Endothelial cell of umbilical vein (primary cell): ENCODE measurements at regions not wholly inside any gene's neighbourhood (a gene's known extent, or its start where the extent isn't known, plus 50 kb on each side); places are given as distances from the start of the nearest gene placed in this dataset.

Experiments used
- BruUV-seq: library from RNA; stranded (reverse); fragments of 400-500 nt; replicated peaks from 2 replicates; lab custom pipeline; 2021; lab: Mats Ljungman, UMichigan
- CTCF ChIA-PET: fragments of 300-600, 350-600 bp; sonication (Branson Sonifier 250); formaldehyde crosslinking; loops from one replicate; lab custom pipeline; 2021; ENCODE audit warnings: antibody characterized with exemption, inconsistent platforms; lab: Charles Lee
- POLR2A ChIA-PET: fragments of 300-600, 350-600 bp; sonication (Branson Sonifier 250); formaldehyde crosslinking; loops from one replicate; lab custom pipeline; 2021; ENCODE audit warnings: antibody characterized with exemption, inconsistent platforms; lab: Charles Lee
- DNase-seq: peaks from one replicate; pipeline ENCODE4 v3.0.0-alpha.2; 2011; ENCODE audit warnings: low read depth, low spot score
- FAIRE-seq: peaks from 2 replicates; lab custom pipeline; 2011; peaks lifted over from hg19 to GRCh38; lab: Jason Lieb, UNC
- H2AFZ ChIP-seq: 2 replicates; pipeline ENCODE4 v1.6.0; 2012; ENCODE audit warnings: low read depth, low read length, control low read depth, inconsistent platforms
- H3K27ac ChIP-seq: 2 replicates; pipeline ENCODE4 v1.5.1; 2011; ENCODE audit warnings: low read depth, mild to moderate bottlenecking, control low read depth, low read length, moderate library complexity; ENCODE audit not compliant: insufficient read depth
- H3K27me3 ChIP-seq, 2 experiments: 2 replicates each; pipeline versions ENCODE4 v1.6.0 to v1.6.1; 2011; ENCODE audit warnings: low read length in 2 of 2, mixed read lengths in 1 of 2; ENCODE audit not compliant: control insufficient read depth in 2 of 2, insufficient read depth in 2 of 2
- H3K36me3 ChIP-seq, 2 experiments: 2 replicates in 1 of 2; 3 replicates in 1 of 2; pipeline ENCODE4 v1.5.1; 2011; ENCODE audit warnings: low read length in 2 of 2, mild to moderate bottlenecking in 1 of 2, moderate library complexity in 1 of 2; ENCODE audit not compliant: control insufficient read depth in 2 of 2, insufficient read depth in 2 of 2; ENCODE audit errors: extremely low read depth in 1 of 2
- H3K4me1 ChIP-seq: 3 replicates; pipeline ENCODE4 v1.5.1; 2011; ENCODE audit warnings: mild to moderate bottlenecking, low read length; ENCODE audit not compliant: control insufficient read depth, insufficient read depth; ENCODE audit errors: extremely low read depth
- H3K4me2 ChIP-seq: 2 replicates; pipeline ENCODE4 v1.6.1; 2011; ENCODE audit warnings: low read length, control low read depth, mixed read lengths; ENCODE audit not compliant: insufficient read depth
- H3K4me3 ChIP-seq, 3 experiments: fragments of 200-600 bp in 1 of 3; sonication (generic), shearing (Covaris generic) in 1 of 3; replicated peaks in 1 of 3; 2 replicates each; pipeline ENCODE4 v1.5.1; 2011 to 2016; ENCODE audit warnings: control low read depth in 3 of 3, low read length in 3 of 3, mild to moderate bottlenecking in 2 of 3, inconsistent platforms in 1 of 3, low read depth in 1 of 3, moderate library complexity in 1 of 3; ENCODE audit not compliant: insufficient read depth in 1 of 3
- H3K79me2 ChIP-seq: 2 replicates; pipeline ENCODE4 v1.6.0; 2012; ENCODE audit warnings: low read length, inconsistent platforms; ENCODE audit not compliant: control insufficient read depth, insufficient read depth
- H3K9ac ChIP-seq: replicated peaks from 2 replicates; pipeline ENCODE3; 2011; ENCODE audit warnings: low read length, control low read depth; ENCODE audit not compliant: insufficient read depth; ENCODE audit errors: extremely low read depth
- H3K9me1 ChIP-seq: replicated peaks from 3 replicates; pipeline ENCODE4 v1.6.0; 2011; ENCODE audit warnings: mild to moderate bottlenecking, low read length; ENCODE audit not compliant: control insufficient read depth, insufficient read depth; ENCODE audit errors: extremely low read depth
- H3K9me3 ChIP-seq: replicated peaks from 2 replicates; pipeline ENCODE4 v1.5.1; 2012; ENCODE audit warnings: low read length, inconsistent platforms; ENCODE audit not compliant: control insufficient read depth, insufficient read depth
- H4K20me1 ChIP-seq: replicated peaks from 2 replicates; pipeline ENCODE3; 2011; ENCODE audit warnings: mild to moderate bottlenecking, low read length; ENCODE audit not compliant: control insufficient read depth, insufficient read depth; ENCODE audit errors: extremely low read depth
- CTCF ChIP-seq, 2 donors: IDR thresholded peaks; 1 replicate in 1 of 2; 2 replicates in 1 of 2; pipeline ENCODE4 v1.5.1; 2011; ENCODE audit warnings: low read length in 2 of 2, mild to moderate bottlenecking in 2 of 2, moderate library complexity in 2 of 2, control low read depth in 1 of 2, inconsistent platforms in 1 of 2, low read depth in 1 of 2; ENCODE audit not compliant: insufficient read depth in 1 of 2; ENCODE audit errors: extremely low read depth in 1 of 2
- EZH2 ChIP-seq: IDR thresholded peaks from 2 replicates; pipeline ENCODE4 v1.6.1; 2012; ENCODE audit warnings: borderline replicate concordance, low read depth, mild to moderate bottlenecking, moderate library complexity, low read length, inconsistent platforms; ENCODE audit not compliant: severe bottlenecking
- FOS ChIP-seq: IDR thresholded peaks from 2 replicates; pipeline ENCODE4 v1.6.1; 2011; ENCODE audit warnings: mild to moderate bottlenecking, low read length, moderate library complexity, borderline replicate concordance; ENCODE audit not compliant: insufficient read depth
- GATA2 ChIP-seq: IDR thresholded peaks from 2 replicates; pipeline ENCODE4 v1.7.0; 2011; ENCODE audit warnings: low read depth, mild to moderate bottlenecking, moderate library complexity, mixed read lengths, low read length; ENCODE audit not compliant: insufficient read length, insufficient read depth
- JUN ChIP-seq: IDR thresholded peaks from 2 replicates; pipeline ENCODE4 v1.6.1; 2011; ENCODE audit warnings: borderline replicate concordance, low read depth; ENCODE audit not compliant: insufficient read length, insufficient read depth
- MAX ChIP-seq: IDR thresholded peaks from 2 replicates; pipeline ENCODE4 v1.6.1; 2011; ENCODE audit not compliant: insufficient read depth, insufficient read length
- MYC ChIP-seq: IDR thresholded peaks from one replicate; pipeline ENCODE4 v1.6.1; 2011; ENCODE audit warnings: mild to moderate bottlenecking, low read depth, low read length
- POLR2A ChIP-seq: IDR thresholded peaks from 2 replicates; pipeline ENCODE4 v1.6.1; 2012; ENCODE audit warnings: low read depth, mild to moderate bottlenecking, control low read depth, low read length
- POLR2AphosphoS5 ChIP-seq: IDR thresholded peaks from 2 replicates; pipeline ENCODE4 v1.6.1; 2012; ENCODE audit warnings: low read depth, mild to moderate bottlenecking, control low read depth, low read length, moderate library complexity; ENCODE audit not compliant: insufficient read depth
- dilution Hi-C: fragments of 300-500 bp; cut with MboI; formaldehyde crosslinking; loops from one replicate; pipeline ENCODE4 v1.15.0; 2019; ENCODE audit warnings: low sequenced_read_pairs; ENCODE audit not compliant: extremely low pct_ligation_motif_present
- intact Hi-C: fragments of 100-400 bp; cut with micrococcal nuclease; formaldehyde crosslinking; loops from one replicate; pipeline ENCODE4 v1.10.0; 2022

GRCh38 chr12:98173773-98174427 is 341.5 kb upstream of the TMPO start:
- H3K27me3 ChIP-seq, result peaks cover 0 to 2% of the 10 kb centered on the region in 2 experiments
- no peaks in the 10 kb centered on the region for H3K79me2 ChIP-seq
- no peak overlapping the region for H3K9ac ChIP-seq
- H3K27ac ChIP-seq, result no peak overlapping the region
- DNase-seq, result no peak
- TF ChIP-seq FOS, result no peak
- no peak for TF ChIP-seq POLR2A
- no peak for TF ChIP-seq GATA2
- no peak for TF ChIP-seq JUN
- no peak for TF ChIP-seq MAX
- no peak for TF ChIP-seq EZH2
- TF ChIP-seq POLR2AphosphoS5, result no peak
- TF ChIP-seq CTCF (IDR thresholded peaks at IDR 0.05; ENCODE audit: extremely low read depth in 1 of 2, insufficient read depth in 1 of 2, low read depth in 1 of 2, low read length in 2 of 2), result no peak
- no peak for TF ChIP-seq MYC
- CTCF ChIA-PET, result interaction anchor here (1.7 kb wide), 1 partner anchor 10 kb away, joined by 4 read pairs; no protein-coding TSS in a partner anchor
- intact Hi-C loops, result no loop called here
- H4K20me1 ChIP-seq, result no peaks in the 10 kb centered on the region
- H3K4me2 ChIP-seq, result no peak overlapping the region
- H3K9me3 ChIP-seq, result no peaks in the 10 kb centered on the region
- dilution Hi-C loops, result no loop called here
- H3K4me1 ChIP-seq, result no peaks in the 10 kb centered on the region
- POLR2A ChIA-PET, result no interaction called here
- H3K9me1 ChIP-seq, result no peaks in the 10 kb centered on the region
- no TSS peak for BruUV-seq
- H3K36me3 ChIP-seq, result no peaks in the 10 kb centered on the region
- no peak for FAIRE-seq
- H2AFZ ChIP-seq, result no peak overlapping the region
- H3K4me3 ChIP-seq, result no peak overlapping the region
